ENCODE measurements at regions not wholly inside any gene's neighbourhood (a gene's known extent, or its start where the extent isn't known, plus 50 kb on each side); places are given as distances from the start of the nearest gene placed in this dataset.
A peak's percentile ranks its signal among the peaks of the same experiment; 100 is the strongest.

GRCh38 chr2:215791481-215791937 lies 221.8 kb downstream of the MREG start (continued):
- TF ChIP-seq, protein P1, sequence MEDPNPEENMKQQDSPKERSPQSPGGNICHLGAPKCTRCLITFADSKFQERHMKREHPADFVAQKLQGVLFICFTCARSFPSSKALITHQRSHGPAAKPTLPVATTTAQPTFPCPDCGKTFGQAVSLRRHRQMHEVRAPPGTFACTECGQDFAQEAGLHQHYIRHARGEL (CRISPR knock-in tag; IDR thresholded peaks at IDR 0.05): no peak
- TF ChIP-seq EZH2 (conservative IDR thresholded peaks at IDR 0.05; ENCODE audit: low read depth, low read length) (no peak), ZNF367 (CRISPR knock-in tag; IDR thresholded peaks at IDR 0.05; ENCODE audit: borderline replicate concordance) (no peak), ZNF639 (CRISPR knock-in tag; conservative IDR thresholded peaks at IDR 0.05) (0 out of 2 replicates have a peak, but pooled peaks have one; percentile 14), ZBTB38 (CRISPR knock-in tag; IDR thresholded peaks at IDR 0.05) (peak; percentile 93), ZNF780A (CRISPR knock-in tag; IDR thresholded peaks at IDR 0.05) (no peak), ATF7 (IDR thresholded peaks at IDR 0.05) (no peak), ATF7 (CRISPR knock-in tag; IDR thresholded peaks at IDR 0.05) (no peak), FLYWCH1 (CRISPR knock-in tag; IDR thresholded peaks at IDR 0.05) (no peak), CHD2 (IDR thresholded peaks at IDR 0.05; ENCODE audit: low read depth, low read length) (no peak), RARG (CRISPR knock-in tag; IDR thresholded peaks at IDR 0.05; ENCODE audit: low read depth) (no peak), ZNF704 (CRISPR knock-in tag; IDR thresholded peaks at IDR 0.05; ENCODE audit: borderline replicate concordance) (no peak), ZFP90 (CRISPR knock-in tag; IDR thresholded peaks at IDR 0.05; ENCODE audit: borderline replicate concordance) (no peak), ZNF614 (CRISPR knock-in tag; IDR thresholded peaks at IDR 0.05; ENCODE audit: borderline replicate concordance) (peak; percentile 51), ZNF605 (CRISPR knock-in tag; IDR thresholded peaks at IDR 0.05) (no peak), PHF21A (CRISPR knock-in tag; IDR thresholded peaks at IDR 0.05) (no peak; the same call in 1 of the 2 replicates), HNF4G (IDR thresholded peaks at IDR 0.05; ENCODE audit: borderline replicate concordance, low read depth, low read length) (no peak), HNF4G (CRISPR knock-in tag; IDR thresholded peaks at IDR 0.05; ENCODE audit: borderline replicate concordance, low read depth) (no peak), HBP1 (CRISPR knock-in tag; IDR thresholded peaks at IDR 0.05; ENCODE audit: low read depth) (no peak), REXO4 (CRISPR knock-in tag; IDR thresholded peaks at IDR 0.05; ENCODE audit: borderline replicate concordance) (no peak), ZNF562 (CRISPR knock-in tag; IDR thresholded peaks at IDR 0.05; ENCODE audit: borderline replicate concordance) (no peak)
- TF ChIP-seq, protein P2, sequence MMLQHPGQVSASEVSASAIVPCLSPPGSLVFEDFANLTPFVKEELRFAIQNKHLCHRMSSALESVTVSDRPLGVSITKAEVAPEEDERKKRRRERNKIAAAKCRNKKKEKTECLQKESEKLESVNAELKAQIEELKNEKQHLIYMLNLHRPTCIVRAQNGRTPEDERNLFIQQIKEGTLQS (CRISPR knock-in tag; IDR thresholded peaks at IDR 0.05): no peak
- TF ChIP-seq, protein P3, sequence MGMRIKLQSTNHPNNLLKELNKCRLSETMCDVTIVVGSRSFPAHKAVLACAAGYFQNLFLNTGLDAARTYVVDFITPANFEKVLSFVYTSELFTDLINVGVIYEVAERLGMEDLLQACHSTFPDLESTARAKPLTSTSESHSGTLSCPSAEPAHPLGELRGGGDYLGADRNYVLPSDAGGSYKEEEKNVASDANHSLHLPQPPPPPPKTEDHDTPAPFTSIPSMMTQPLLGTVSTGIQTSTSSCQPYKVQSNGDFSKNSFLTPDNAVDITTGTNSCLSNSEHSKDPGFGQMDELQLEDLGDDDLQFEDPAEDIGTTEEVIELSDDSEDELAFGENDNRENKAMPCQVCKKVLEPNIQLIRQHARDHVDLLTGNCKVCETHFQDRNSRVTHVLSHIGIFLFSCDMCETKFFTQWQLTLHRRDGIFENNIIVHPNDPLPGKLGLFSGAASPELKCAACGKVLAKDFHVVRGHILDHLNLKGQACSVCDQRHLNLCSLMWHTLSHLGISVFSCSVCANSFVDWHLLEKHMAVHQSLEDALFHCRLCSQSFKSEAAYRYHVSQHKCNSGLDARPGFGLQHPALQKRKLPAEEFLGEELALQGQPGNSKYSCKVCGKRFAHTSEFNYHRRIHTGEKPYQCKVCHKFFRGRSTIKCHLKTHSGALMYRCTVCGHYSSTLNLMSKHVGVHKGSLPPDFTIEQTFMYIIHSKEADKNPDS (CRISPR knock-in tag; IDR thresholded peaks at IDR 0.05): no peak

All from HepG2 (cell line).